NCI-H1694 (cell line): ENCODE measurements at regions not wholly inside any gene's neighbourhood (a gene's known extent, or its start where the extent isn't known, plus 50 kb on each side); places are given as distances from the start of the nearest gene placed in this dataset.
A peak's percentile ranks its signal among the peaks of the same experiment; 100 is the strongest.
"Not testable (repeated sequence)": the region's sequence is repeated elsewhere in the genome, so short reads cannot be mapped to it uniquely, and the experiment has no call there.

Experiments
- DNase-seq: peaks from one replicate; lab custom pipeline; 2025; lab: John Stamatoyannopoulos, UW

DNA sequence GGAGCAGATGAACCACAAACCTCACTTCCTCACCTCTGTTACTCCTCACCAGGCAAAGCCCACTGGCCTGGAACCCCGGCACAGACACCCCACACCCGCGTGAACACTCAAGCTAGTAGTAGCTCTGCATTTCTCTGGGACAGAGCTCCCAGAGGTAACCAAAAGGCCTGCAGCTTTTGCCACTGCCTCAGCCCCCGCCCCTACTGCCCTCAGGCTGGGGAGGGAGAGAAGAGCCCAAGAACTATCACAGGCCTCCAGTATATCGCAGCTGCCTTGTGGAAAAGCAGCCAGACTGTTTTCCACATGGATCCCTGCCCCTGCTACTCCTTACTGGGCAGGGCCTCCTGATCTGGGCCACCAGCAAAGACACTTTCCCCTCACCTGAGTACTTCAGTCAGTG is 728.7 kb upstream of the ACTRT1 start:
- DNase-seq, result no peak

DNA sequence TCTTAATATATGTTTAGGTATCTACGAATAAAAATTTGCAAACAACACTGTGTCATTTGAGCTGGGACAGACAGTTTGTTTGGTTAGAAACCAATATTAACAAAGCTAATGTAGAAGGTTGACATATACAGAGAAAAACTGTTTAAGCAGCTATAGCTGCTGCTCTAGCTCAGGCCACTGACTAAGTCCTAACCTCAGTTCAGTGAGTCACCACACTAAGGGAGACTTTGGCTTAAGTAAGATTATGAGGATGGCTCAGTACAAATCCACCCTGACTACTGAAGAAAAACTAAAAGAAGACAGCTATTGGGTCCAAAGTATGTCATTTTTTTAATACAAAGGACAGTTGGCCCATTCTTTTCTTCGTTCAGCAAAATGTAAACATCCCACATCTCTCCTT is 717.3 kb upstream of the ACTRT1 start:
- DNase-seq, result no peak

DNA sequence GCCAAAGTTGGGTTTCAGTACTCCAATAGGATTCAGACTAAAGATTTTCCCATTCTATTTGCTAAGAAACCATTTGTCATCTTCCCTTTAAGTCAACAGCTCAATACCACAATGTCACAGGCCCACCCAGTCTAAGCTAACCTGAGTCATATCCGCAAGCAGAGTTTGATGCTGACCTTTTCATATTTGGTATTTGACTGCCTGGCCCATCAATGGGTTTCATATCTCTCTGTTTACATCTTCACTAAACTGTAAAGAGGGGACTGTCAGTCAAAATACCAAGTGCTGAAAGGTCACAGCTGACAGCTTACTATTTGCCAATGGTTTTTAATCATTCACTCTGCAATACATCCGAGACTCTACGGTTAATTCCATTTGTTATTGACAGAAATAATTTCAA is 707.5 kb upstream of the ACTRT1 start:
- no peak for DNase-seq

DNA sequence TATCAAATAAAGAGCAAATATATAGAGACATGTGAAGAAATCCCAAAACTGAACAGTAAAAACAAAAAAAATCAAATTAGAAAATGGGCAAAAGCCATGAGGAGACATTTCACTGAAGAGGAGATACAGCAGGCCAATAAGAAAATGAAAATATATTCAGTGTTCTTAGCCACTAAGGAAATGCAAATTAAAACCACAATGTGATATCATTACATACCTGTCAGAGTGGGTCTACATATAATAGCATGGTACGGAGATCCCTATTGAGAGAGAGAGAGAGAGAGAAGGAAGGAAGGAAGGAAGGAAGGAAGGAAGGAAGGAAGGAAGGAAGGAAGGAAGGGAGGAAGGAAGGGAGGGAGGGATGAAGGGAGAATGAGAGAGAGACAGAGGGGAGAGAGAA is 707.0 kb upstream of the ACTRT1 start:
- DNase-seq, result no peak

DNA sequence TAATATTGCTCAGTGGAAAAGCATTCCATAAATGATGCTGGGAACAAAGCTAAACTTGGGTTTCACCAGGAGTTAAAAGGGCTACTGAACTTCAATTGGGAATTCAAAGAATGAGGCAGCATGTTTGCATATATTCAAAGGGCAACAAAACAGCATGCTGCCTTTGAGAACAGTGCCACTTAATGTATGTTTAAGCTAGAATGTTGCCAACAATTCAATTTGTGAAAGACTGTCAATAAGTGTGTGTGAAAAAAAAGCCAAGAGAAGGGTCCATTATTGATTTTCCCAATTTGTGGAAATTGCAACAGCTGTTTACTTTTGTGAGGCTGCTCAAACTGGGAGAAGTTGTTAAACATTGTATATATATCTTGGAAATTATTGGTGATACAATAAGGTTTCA is 701.9 kb upstream of the ACTRT1 start:
- DNase-seq, result no peak

DNA sequence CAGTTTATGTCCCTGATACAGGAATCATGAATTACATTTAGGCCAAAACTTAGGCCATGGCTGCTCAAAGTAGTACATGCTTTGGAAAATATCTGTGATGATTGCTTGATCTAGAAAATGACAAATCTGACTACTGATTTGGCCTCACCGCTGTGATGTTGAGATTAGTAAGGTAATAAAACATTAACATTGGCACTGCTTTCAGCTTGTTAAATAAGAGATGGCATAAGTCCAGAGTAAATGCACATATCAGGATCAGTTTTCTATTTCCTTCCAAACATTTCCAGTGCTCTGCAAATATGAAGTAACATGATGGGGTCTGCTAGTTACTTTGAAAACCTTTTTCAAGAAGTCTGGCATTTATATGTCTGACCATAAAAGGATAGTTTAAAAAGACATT is 687.3 kb upstream of the ACTRT1 start:
- DNase-seq, result no peak

DNA sequence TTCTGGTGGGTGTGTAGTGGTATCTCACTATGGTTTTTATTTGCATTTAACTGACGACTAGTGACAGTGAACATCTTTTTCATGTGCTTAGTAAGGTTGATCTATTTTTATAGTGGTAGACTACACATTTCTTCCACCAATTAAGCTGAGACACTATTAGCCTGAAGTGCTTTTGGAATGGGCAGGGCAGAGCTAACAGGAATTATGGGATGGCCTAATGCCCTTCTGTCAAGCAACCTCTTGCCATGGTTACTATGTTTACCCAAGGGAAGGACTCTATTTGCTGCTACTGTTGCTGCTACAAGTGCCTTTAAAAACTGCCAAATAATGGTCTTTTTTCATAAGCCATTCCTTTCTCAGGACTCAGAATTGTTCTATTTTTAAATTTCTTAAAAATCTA is 676.7 kb upstream of the ACTRT1 start:
- DNase-seq, result no peak

DNA sequence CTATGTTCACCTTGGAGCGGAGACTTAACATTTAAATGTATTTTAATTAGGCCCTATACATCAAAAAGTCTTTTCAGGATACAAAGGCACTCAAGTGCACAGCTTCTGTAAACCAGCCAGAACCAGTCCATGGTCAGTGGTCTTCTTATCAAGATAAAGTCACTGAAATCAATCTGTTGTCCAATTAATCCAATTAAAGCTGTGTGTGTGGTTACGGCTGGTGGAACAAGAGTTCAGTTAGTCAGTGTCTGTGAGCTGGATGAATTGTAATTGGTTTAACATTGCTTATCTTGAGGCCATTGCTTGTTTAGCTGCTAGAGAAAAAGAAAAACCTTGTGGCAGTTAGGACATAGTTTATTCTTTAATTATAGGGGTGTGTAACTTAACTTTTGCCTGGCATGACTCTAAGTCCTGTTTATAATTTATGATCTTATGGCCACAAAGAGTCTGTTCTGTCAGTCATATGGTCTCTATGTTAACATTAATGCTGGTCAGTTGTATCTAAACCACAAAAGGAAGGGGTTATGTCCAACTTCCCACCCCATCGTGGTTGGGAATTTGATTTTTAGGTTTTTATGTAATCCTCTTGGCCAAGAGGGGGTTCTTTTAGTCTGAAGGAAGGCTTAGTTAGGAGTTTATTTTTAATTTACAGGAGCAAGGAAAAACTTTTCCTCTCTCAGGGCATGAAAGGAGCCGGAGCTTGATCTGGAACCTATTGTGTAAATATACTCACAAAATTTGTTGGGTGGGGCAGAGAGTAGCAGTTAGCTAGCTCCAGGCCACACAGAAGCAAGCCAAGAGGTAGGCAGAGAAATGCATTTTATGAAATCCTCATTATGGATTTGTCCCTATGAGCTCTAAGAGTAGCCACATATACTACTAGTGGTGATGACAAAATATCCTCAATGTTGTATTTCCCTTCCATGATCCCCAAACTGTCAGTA is 665.7 kb upstream of the ACTRT1 start:
- no peak for DNase-seq

DNA sequence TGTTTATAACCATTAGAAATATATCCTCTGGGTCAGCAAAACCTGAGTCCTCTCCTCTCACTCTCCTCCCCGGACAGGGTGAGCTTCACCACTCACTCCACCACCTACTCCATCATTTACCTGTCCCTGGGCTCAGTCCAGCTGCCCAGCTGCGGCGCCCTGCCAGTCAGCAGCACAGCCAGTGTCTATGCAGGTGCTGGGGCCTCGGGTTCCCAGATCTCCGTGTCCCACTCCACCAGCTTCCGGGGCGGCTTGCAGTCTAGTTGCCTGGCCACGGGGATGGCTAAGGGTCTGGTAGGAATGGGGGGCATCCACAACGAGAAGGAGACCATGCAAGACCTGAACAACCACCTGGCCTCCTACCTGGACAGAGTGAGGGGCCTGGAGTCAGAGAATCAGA is 662.2 kb upstream of the ACTRT1 start:
- DNase-seq, result no peak

DNA sequence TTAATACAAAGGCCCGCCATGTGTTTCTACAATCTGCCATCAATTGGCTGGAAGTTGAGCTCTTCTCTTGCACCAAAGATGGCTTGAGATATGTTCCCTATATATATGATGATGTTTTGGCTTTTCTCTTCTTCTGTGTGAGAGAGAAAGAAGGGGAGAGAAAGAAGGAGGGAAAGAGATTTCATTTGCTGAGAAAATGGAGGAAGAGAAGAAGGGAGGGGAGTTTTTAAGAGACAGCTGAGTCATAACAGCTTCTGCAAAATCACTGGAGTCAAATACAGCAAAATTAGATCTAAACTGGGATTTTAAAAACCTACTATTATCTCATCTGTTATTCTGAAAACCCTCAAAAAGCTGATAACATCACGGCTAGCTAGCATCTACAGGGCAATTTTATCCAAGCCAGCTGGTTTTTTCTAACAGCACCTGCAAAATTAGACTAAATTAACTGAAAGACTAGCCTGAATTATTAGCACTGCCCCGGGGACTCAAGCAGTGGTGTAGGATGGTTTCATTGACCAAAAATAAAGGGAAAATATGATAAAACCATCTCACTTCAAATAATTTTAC is 647.6 kb upstream of the ACTRT1 start:
- no peak for DNase-seq

DNA sequence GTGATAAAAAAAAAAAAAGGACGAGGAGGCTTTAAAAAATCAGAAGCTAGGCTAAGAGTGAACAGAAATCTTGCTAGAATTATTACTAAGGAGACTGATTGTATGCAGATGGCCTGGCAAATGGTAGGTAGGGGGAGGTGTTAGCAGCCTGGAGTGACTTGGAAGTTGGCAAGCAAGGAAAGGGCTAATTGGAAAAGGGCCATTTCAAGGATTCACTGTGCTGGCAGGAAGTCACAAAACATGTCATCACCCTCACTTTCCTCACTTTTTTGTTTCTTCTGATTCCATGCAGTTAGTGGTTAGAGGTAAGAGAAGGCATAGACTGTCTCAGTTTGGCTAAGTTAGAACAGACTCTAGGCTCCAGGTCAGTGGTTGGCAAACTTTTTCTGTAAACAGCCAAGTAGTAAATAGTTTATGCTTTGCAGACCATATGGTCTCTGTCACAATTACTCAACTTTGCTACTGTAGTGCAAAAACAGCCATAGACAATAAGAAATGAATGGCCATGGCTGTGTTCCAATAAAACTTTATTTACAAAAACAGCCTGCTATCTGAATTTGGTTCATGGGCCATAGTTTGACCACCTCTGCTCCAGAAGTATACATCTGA is 646.5 kb upstream of the ACTRT1 start:
- DNase-seq, result peak; percentile 38

DNA sequence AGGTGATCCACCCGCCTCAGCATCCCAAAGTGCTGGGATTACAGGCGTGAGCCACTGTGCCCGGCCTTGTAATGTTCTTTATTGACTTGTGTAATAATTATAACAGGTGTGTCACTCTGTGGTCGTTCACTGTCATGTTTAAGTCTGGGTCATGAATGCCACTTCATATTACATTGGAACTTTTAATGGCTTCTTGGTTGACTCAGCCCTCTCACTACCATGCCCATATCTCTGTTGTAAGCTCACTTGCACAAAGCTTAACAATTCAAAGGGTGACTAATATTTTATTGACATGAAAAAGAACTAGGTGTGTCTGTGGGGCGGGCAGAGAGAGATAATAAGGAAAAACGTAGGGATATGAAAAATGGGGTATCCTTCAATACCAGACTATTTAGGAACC is 639.7 kb upstream of the ACTRT1 start:
- no peak for DNase-seq

DNA sequence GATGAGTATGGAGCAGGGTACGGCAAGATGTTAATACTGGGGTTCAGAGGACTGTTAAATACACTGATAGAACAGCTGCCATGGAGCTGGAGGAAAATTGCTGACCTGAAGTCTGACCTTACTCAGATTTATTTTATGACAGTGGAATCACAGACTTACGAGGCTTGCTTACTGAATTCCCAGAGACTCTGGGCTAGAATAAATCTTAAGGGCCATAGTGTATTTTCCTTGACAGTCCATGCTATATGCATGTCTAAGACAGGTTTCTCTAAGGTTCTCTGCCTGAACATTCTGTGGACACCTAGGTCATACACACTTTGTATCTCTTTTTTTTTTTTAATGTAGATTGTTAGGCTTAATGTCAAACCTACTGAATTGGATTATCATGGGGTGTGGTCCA is 633.2 kb upstream of the ACTRT1 start:
- no peak for DNase-seq

DNA sequence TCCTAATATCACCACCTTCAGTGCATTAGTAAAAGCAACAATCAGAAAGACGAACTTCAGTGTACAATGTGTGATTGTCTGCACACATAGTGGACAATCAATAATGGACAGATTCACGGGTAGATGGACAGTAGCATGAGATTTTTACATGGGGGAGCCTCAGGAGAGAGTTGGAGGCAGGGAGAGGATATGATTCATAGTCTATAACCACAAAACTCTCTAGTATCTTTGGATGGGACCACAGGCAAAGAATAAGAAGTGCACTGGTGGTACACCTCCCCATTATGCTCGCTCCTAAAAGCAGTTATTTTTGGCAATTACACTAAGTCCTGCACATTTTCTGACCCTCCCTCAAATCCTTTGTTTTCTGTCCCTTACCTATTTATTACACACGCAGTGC is 624.4 kb upstream of the ACTRT1 start:
- no peak for DNase-seq

DNA sequence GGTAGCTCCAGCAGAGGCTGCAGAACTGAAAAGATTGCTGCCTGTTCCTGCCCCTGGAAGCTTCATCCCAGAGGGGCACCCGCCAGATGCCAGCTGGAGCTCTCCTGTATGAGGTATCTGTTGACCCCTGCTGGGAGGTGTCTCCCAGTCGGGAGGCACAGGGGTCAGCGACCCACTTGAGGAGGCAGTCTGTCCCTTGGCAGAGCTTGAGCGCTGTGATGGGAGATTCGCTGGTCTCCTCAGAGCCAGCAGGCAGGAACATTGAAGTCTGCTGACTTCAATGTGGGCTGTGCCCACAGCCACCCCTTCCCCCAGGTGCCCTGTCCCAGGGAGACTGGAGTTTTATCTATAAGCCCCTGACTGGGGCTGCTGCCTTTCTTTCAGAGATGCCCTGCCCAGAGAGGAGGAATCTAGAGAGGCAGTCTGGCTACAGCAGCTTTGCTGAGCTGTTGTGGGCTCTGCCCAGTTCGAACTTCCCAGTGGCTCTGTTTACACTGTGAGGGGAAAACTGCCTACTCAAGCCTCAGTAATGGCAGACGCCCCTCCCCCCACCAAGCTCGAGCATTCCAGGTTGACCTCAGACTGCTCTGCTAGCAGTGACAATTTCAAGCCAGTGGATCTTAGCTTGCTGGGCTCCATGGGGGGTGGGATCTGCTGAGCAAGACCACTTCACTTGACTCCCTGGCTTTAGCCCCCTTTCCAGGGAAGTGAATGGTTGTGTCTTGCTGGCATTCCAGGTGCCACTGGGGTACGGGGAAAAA is 622.3 kb upstream of the ACTRT1 start:
- DNase-seq, result not testable (repeated sequence)

DNA sequence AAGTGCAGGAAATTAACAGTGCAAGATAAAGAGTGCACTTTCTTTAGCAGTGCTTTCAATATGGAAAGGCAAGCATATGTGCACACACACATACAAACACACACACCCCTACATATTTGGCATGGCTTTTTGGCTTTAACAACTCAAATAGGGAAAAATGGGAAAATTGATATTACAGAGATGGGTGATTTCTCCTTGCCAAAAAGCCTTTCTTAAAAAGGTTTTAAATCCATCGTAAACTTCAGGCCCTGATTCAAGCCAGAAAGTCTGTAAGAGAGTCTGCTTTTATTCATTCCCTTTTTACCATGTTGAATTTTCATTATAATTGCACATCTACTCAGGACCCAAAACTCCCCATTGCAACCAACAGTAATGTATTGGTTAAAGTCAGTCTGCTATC is 612.0 kb upstream of the ACTRT1 start:
- no peak for DNase-seq

DNA sequence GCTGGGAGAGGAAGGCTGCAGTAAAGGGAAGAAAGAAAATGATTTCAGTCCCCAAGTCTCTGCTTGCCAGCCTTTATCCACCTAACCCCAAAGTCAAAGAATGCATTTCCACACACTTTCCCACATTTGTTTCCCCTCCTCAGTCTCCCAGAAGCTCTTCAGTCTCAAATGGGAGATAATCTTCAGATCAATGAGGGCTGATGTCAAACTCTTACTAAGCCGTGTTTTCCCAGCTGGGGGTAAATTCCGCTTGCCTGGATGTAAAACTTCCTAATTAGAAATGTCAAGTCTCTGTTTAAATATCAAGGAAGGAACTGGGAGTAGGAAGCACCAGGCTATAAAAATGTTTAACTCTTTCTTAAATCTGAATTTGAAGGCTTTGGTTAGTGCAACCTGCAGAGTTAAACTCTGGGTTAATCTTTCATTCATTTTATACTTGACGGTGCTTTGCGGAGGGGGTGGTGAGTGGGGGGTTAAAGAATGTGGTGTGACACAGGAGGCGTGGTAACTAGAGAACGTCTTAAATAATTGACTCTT is 601.4 kb upstream of the ACTRT1 start:
- DNase-seq, result no peak

DNA sequence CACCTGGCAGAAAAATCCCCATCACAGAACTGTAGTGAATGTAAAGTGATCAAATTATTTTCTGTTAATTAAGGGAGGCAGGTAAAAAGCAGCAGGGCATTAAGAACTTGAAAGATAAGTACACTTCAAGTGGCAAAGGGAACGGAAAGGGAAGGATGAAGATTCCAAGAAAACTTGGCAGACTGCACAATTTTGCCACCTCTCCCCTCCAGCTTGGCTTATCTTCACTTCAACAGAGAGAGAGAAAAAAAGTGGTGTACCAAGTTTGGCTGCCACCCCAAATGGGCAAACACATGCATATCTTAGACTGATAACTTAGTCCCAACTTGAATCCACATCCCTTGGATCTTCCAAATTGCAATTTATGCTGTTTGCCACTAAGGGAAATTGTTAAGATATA is 598.1 kb upstream of the ACTRT1 start:
- no peak for DNase-seq

DNA sequence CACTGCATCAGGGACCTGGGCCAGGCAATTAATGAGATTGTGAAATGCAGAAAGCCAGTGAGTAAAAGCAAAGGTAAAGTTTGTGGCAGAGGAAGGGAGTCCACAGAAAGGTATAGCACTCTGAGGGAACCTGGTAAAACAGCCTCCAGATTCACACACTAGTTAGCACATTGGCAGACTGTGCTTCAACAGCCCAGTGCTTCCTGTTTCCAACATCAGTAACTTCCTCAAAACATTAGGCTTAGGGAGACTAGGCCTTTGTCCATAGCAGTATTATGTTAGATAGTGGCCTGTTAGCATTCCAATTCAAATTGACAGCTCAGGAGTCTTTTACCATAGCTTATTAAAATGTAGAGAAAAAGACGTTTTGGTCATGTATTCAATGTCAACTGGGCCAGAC is 582.6 kb upstream of the ACTRT1 start:
- DNase-seq, result no peak

DNA sequence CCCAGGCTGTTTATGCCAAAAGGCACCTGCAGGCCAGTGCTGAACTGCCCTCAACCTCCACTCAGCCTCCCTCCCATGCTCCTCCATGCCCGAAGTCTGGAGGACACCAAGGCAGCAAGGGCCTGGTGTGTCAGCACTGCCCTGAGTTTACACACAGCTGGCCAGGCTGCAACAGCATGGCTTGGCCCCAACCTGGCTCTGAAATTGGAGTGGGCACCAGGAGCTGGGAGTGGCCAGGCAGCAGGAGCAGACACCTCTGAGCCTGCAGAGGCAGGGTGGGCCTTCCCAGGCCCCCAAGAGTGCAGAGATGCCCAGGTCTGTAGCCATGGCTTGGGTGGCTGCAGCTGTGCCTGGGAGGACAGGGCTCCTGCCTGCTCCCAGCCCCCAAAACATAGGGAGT is 571.2 kb upstream of the ACTRT1 start:
- no peak for DNase-seq

DNA sequence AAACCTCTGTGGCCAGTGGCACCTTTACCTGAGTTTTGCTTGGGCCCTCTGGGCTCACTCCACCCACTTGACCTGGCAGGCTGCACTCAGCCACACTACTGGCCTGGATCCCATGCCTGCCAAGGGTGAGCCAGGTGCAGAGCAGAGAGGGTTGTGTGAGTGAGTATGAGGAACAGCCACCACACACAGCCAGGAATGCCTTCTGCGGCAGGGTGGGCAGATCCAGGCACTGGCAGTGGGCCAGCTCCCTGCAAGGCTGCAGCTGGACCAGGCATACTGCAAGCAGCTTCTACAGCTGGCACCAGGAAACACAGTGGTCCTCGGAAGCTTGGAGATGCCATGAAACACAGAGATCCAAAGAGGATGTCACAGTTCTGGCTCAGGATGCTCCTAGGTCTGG is 570.1 kb upstream of the ACTRT1 start:
- DNase-seq, result peak; percentile 19

DNA sequence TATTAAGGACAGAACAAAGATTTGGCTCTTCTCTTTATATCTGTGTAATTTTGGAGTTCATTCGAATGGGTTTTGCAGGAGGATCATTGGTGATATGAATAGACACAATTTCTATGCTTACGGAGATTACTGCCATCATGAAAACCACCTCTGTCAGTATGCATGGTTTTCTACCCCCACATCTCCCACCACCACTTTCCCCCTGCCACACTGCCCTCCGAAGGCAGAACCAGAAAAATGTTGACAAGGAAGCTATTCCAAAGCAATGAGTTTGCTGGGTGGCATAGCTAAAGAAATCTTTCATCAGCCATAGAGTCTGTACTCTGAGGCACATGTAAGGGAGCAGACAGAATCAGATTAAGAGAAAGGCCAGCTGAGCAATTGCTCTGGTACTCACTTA is 567.3 kb upstream of the ACTRT1 start:
- no peak for DNase-seq
